NCI-H510A treated with DMSO at 0.1 percent for 48 hours (cell line): ENCODE measurements at regions not wholly inside any gene's neighbourhood (a gene's known extent, or its start where the extent isn't known, plus 50 kb on each side); places are given as distances from the start of the nearest gene placed in this dataset.

Source experiments
- DNase-seq: peaks from one replicate; lab custom pipeline; 2025; lab: John Stamatoyannopoulos, UW

DNA sequence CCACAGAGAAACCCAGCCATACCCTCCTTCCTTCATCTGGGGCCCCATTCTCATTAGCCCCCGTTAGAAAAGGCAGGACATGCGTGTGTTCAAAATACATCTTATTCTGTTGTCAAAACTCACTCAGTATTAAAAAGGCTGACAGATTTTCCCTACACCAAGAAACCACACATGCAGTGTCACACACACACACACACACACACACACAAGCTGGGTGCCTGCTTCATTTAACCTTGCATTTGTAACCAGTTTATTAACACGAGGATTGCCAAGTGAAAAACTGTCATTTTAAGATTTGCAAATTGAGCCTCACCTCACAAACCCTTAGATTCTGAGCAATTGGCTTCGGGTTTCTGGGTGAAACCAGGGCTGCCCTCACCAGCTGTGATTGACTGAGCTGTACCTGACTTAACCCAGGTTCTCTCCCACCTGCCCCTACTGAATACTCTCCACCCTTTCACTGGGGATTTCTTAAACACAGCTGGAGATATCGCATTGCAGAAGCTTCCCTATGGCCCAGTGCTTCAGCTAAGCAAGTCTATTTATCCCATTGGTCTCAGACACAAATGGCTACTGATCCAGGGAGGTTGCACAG, 172.7 kb upstream of the ZNF507 start:
- DNase-seq = no peak

GRCh38 chr19:32173836-32174235, 171.6 kb upstream of the ZNF507 start:
- DNase-seq = no peak

- no peak for DNase-seq
Measured at GRCh38 chr19:32174386-32175113, 170.9 kb upstream of the ZNF507 start.

DNA sequence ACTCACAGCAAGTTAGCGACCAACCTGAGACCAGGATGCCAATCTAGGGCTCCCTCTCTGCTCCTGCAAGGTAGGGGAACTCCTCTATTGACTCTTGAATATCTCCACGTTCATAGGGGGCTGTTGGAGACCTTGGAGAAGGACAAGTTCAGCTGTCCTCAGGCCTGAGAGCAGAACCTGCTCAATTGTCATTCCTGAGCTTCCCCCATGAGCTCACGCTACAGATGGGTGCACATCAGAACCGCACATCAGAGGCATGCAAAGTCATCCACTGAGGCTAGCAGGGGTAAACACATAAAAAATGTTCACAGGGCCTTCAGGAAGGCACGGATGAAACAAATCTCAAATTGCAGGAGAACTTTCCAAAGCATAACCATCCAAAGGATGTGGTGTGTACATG, 168.8 kb upstream of the ZNF507 start:
- DNase-seq = no peak

GRCh38 chr19:32177686-32178085, 167.7 kb upstream of the ZNF507 start:
- no peak for DNase-seq

DNA sequence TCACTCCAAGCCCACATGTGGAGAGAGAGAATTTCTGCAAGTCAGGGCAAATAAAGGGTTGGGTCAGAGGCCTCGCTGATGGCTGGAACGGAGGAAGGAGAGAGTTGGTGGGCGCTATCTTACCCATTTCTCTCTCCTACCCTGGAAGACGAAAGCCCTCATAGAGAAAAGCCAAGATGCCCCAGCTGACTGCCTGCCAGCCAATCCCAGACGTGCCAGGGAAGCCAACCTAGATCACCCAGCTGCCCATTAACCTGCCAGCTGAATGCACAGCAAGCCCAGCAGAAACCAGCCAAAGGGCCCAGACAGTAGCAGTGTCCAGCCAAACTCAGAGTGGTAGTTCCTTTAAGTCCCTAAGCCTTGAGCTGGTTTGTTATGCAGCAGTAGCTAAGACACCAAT, 167.0 kb upstream of the ZNF507 start:
- DNase-seq = no peak

DNA sequence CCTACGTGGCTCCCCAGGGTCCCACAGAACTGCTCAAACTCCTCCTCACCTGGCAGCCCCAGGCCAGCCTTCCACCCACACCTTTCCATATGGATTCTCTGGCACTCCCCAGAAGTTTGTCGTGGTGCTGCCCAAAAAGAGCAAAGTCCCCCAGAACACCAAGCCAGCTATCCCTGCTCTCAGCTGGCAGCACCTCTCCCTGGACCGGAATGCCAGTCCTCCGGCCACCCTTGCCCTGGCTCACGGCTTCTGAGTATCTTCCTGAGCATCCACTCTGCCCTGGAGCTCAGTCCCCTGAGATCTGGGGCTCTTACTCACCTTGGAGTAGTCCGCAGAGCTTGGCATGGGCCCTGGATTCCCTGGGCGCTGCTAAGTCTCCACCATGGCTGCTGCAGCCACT, 166.5 kb upstream of the ZNF507 start:
- DNase-seq = no peak

DNA sequence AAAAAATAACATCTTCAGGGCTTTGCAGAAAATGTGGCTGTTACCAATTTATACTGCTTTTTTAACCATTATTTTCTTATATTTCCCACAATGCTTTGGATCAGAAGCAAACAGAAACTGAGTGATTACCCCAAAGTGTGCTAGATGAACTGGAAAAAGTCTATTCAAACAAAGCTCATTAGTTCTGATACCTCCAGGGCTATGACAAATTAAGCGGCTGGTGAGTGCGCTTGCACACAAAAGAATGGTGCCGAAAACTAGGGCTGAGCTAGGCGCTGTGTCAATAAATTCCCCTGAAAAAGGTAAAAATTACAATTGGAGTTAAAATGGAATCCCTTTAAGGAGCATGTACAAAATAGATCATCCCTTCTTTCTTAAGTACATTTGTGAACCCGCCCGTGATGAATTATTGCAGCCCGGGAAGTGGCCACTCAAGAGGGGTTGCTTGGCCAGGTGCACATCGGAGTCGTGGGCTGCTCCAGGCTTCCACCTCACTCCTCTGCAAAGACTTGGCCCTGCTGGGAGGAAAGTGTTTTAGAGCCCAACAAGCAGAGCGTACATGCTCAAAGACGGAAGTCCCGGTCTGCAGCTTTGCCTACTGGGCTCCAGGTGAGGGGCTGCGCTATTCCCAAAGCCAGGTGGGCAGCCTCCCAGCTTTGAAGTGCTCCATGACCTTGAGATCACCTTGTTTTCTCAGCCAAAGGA, 164.0 kb upstream of the ZNF507 start:
- DNase-seq = no peak

DNA sequence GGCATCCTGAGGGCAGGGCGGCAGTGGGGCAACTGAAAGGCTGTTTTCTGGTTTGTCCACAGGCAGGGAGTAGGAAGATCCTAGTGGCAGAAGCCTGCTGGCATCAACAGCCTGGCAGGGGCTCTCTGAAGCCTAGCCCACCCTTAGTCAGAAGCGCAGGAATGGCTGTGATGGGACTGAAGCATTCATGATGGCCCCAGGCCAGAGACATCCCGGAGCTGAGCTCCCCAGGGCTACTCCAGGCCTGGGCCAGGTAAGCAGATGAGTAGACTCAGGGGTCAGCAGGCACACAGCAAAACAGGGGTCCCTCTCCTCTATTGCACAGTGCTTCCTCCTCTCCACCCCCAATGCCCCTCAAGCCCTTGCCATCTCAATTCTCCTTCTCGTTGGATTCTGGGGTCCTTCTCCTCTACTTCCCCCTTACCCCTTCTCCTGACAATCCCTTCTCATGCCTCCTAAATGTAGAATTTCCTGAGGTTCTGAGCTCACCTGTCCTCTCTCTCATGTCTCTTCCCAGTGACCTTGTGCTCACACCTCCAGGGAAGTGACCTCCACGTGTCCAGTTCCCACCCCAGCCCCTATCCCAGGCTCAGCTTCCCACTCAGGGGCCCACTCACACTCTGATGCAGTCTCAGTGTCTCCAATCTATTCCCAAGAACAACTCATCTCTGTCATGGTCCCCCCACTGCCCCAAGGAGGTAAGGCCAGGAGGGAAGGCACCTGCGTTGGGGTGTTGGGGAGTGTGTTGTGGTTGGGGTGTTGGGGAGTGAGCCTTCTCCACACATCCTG, 158.7 kb upstream of the ZNF507 start:
- DNase-seq = no peak

DNA sequence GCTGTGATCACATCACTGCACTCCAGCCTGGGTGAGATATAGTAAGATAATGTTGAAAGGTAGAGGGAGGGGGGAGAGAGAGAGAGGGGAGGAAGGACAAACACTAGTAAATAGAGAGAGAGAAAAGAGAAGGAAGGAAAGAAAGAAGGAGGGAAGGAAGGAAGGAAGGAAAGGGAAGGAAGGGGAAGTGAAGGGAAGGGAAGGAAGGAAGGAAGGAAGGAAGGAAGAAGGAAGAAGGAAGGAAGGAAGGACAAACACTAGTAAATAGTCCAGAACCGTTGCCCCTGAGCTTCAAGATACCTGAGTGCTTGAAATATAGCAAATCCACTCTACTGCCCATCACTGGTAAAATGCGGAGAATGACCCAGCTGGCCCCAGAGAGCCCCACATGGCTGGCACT, 156.5 kb upstream of the ZNF507 start:
- no peak for DNase-seq

DNA sequence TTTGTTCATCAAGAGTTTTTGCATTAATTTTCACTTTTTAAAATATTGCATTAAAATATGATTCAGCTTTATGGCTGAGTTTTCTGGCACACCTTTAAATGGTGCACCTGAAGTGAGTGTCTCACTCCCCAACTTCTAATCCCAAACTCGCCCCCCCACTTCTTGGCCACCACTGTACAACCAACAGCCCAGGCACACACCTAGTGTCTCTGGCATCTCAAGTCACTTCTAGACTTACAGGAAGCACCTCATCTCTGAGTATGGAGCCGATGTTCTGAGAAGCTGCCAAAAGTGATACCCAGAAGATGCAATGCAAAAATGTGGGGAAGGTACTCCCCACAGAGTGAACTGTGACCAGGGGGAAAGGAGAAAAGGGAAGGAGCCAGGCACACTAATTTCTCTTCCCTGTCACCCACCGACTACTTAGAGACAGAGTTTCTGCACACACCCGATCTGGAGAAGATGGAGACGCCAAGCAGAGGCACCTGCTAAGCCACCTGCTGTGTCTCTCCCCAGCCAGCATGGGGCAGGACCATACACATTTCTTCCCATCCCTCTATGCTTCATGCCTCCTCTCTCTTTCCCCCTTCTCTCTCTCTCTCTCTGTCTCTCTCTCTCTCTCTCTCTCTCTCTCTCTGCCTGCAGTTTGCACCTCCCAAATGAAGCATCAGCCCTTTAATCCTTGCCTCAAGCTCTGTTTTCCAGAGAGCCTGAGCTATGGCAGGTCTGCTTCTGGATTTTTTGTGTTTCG, 155.3 kb upstream of the ZNF507 start:
- no peak for DNase-seq

GRCh38 chr19:32191921-32192320, 153.5 kb upstream of the ZNF507 start:
- no peak for DNase-seq

DNA sequence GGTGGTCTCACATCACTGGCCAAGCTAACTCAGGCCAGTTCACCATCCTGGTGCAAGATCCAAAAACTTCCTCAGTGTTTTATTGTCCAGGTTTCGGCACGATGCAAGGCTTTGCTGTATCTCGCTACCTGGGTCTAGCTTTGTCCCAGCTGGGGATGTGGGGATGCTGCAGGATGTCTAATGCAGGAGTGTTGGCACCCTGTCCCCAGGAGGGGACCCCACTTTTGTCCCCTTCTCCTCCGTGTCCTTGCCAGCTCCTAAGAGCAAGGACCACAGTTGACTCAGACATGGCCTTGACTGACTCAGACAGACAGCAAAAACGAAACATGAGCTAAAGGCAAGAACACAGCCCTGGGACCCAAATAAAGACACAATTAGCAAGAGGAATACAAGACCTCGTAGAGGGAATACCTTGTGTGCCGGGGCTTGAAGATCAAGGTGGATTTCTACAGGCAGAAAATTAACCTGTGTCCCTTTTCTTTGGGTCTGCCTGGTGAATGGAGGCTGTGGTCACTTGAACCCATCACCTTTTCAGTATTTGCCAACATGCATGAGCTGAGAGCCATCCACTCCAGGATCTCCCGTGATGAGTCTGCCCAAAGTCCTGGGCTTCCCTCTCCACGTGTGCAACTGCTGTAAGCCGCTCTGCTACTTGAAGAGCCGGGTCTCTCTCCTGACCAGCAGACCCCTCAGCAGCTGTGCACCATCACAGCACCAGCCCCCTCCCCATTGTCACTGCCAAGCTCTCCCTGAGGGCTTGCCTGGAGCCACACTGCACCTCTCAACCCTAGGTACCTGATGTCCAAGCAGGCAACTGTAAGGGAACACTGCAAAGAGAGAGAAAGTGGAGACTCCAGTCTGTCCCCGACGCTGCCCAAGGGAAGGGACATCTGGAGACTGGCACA, 149.5 kb upstream of the ZNF507 start:
- no peak for DNase-seq

- no peak for DNase-seq
Measured at GRCh38 chr19:32196690-32197420, 148.6 kb upstream of the ZNF507 start.

DNA sequence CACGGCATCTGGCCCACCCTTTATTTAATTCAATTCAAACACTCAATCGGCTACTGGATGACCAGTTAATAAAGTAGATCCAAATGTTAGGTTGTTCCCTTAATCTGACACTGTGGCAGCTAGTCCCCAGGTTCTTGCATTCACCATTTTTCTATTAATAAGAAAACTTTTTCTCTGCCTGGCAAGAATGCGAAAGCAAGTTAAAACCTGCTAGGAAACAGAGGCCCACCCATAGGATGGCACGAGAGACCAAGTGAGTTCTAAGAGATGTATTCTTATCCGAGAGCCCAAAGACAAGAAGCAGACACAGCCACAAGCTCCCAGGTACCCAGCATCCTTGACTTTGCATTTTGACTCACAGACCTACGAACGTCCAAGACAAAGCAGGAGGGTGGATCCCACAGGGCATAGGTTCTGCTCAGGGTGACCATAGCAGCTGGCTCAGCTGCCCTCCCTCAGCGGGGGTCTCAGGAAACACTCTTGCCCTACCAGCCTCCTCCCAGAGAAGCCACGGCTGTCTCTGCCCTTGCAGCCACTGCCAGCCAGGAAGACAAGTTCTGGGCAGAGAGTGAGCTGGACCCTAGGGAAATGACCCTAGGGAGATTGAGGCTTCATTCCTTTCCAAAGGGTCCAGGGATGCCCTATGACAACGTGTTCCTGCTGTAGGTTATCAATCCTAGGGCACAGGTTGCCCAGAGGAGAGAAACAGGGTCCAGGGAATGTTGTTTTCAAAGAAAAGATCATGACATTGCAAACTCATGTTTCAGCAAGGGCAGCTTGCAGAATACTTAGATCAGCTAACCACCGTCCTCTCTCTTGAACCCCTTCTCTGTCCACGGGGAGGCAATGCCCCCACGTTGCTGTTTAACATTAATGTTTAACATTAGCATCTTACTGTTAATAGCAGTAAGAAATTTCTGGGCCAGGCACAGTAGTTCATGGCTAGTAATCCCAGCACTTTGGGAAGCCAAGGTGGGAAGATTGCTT, 147.2 kb upstream of the ZNF507 start:
- no peak for DNase-seq

GRCh38 chr19:32199501-32200040, 145.8 kb upstream of the ZNF507 start:
- DNase-seq = no peak

- DNase-seq = no peak
Measured at GRCh38 chr19:32200312-32201038, 144.9 kb upstream of the ZNF507 start.

DNA sequence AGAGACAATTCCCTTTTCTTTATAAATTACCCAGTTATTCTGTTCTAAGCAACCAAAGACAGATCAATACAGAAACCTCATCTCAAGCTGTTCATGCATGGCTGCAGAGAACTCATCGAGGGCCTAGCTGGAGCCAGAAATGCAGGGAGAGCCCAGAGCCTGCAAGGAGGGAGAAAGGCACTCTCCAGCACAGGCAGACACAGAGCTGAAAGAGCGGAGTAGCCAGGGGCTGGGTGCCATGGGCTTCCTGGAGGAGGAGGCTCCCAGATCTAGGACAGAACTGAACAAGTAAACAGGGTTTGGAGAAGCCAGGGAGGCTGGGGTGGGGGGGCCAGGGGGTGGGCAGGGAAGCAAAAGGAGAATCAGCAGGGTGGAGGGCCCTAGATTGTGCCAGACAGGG, 144.2 kb upstream of the ZNF507 start:
- DNase-seq = no peak
